HL-60 (cell line): ENCODE measurements at regions not wholly inside any gene's neighbourhood (a gene's known extent, or its start where the extent isn't known, plus 50 kb on each side); places are given as distances from the start of the nearest gene placed in this dataset.
A peak's percentile ranks its signal among the peaks of the same experiment; 100 is the strongest.
"Not testable (repeated sequence)": the region's sequence is repeated elsewhere in the genome, so short reads cannot be mapped to it uniquely, and the experiment has no call there.

Source experiments
- DNase-seq, 2 experiments: peaks; one replicate each; pipeline ENCODE4 v3.0.0-alpha.2; 2010 to 2020; ENCODE audit warnings: low read depth in 1 of 2, low spot score in 1 of 2
- H3K27ac ChIP-seq: fragments of 250-450 bp; sonication (Bioruptor Pico); replicated peaks from 2 replicates; pipeline ENCODE4 v1.5.1; 2020; ENCODE audit warnings: mild to moderate bottlenecking, moderate library complexity
- H3K27me3 ChIP-seq: fragments of 250-450 bp; sonication (Bioruptor Pico); 2 replicates; pipeline ENCODE4 v1.5.1; 2021; ENCODE audit warnings: mild to moderate bottlenecking, moderate library complexity; ENCODE audit not compliant: insufficient read depth, poor library complexity, severe bottlenecking
- H3K4me3 ChIP-seq: replicated peaks from 2 replicates; pipeline ENCODE4 v1.5.1; 2011; ENCODE audit warnings: mild to moderate bottlenecking, control low read depth, low read length; ENCODE audit not compliant: insufficient read depth

DNA sequence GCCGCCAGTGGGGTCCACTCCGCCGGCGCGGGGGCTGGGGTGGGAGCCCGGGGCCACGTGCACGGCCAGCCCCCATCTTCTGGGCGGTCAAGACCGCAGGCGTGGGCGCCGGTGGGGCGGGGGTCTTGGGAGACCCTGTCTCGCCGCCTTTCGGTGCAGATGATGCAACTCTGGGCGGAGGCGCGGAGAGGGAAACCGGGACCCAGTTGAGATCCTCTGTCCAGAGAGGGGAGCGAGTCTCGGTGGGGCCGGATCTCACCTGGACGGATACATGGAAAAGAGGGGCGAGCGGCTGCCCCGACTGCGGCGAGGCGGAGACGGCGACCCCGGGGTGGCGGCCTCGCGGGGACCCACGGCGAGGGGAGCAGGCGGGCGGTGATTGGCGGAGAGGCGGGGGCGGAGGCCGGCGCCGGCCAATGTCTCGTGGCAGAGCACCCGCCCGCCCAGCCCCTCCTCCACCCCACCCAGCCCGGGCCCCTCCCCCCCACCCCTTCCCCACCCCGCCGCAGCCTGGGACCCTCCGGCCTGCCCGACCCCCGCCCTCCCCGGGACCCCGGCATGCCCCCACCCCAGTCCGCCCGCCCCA lies 4054.1 kb upstream of the TPTE start:
- not testable (repeated sequence) for H3K4me3 ChIP-seq, DNase-seq, H3K27me3 ChIP-seq, H3K27ac ChIP-seq

DNA sequence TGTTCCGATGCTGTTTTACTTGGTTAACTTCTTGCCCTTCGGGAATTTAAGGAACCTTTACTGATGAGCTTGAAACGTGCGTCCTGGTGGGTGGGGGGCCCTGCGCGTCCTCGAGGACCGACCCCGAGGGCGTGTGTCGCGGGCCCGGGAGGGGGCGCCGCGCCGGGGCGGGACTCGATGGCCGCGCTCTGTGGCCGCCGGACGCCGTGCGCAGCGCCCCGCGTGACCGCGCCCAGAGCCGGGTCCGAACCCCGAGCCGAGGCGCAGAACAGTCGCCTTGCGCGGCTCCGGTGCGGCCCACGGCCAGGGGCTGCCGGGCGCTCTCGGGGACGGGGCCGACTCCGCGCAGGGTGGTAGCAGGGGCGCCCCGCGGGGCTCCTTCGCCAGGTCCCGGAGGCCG lies 4053.5 kb upstream of the TPTE start:
- H3K27me3 ChIP-seq, H3K27ac ChIP-seq, DNase-seq, H3K4me3 ChIP-seq: not testable (repeated sequence)

DNA sequence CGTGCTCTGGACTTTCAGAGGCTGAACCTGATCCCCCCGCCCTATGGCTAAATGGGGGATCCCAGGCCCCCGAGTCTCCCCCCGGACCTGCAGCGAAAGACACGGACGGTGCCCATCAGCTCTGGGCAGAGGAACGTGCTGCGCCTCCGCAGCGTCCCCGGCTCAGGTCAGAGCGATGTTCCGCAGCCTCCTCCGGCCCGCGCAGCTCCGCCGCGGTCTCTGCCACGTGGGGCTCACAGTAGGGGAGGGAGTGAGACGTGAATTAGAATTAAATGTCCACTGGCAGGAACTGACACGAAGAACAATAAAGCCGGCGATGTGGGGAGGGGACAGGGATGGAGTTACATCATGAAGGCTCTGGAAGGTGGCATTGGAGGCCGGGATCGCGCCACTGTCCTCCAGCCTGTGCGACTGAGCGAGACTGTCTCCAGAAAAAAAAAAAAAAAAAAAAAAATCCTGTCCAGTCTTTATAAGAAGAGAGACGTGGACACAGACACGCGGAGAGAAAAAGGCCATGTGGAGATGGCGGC lies 4053.0 kb upstream of the TPTE start:
- not testable (repeated sequence) for DNase-seq, H3K27ac ChIP-seq, H3K4me3 ChIP-seq, H3K27me3 ChIP-seq

DNA sequence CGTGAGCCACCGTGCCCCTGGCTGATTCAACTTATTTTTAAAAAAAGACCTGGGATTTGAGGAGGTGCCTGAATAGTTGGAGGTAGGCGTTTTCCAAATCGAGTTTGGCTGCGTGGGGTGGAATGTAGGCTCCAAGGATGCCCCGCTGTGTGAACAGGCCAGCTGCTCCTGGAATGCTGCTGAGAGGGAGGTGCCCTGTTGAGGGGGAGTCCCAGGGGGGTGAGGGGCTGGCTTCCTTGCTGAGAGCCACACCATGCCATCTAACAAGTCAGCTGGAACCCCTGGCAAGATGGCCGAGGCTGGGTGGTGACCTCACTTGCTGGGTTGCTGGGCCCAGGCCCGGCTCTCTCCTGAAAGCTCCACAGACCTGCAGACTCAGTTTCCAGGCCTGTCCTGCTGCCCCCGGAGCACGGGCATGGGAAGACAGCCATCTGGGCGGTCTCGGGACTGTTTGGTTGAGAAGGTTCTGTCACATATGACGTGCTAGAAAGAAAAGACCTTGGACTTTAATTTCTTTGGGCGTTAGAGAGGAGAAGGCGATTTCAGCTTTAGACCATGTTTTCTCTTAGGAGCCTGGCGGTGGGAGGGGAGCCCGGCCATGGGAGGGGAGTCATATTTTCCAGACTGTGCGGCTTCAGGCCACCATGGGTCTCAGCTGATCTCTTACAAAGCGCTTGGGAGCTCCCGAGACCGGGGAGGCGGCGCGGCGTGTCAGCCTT lies 4047.0 kb upstream of the TPTE start:
- not testable (repeated sequence) for H3K27me3 ChIP-seq, DNase-seq, H3K4me3 ChIP-seq, H3K27ac ChIP-seq

DNA sequence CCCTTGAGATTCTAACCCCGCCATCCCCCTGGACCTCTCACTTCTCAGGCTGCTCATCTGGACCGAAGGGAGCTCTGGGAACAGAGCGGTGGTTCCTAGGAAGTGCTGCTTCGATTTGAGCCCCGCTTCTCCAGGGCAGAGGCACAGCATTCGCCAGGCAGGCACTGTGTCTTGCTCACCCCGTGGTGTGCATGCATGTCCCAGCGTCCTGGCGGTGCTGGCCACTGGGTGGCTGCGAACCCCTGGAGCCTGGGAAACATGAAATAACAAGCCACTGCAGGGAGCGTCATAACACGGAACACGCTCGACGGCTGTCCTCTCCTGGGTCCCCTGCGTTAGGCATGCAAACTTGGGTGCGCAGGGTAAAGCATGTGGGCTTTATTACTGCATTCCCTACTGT lies 4040.3 kb upstream of the TPTE start:
- not testable (repeated sequence) for H3K27me3 ChIP-seq, H3K4me3 ChIP-seq, H3K27ac ChIP-seq, DNase-seq

DNA sequence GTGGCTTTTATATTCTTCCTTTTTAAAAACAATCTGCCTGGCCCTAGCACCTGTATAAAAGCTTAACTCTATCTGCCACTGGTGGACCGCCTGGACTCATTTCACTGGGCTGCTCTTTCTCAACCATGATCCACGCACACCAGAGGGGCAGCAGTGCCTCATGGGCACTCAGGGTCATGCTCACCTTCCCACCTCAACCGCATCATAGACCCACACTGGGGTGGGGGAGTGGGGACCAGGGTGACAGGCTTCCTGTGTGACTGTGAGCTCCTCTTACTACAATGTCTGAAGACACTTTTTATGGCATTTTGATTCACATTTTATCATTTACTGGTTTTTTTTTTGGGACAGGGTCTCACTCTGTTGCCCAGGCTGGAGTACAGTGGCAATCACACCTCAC lies 4038.8 kb upstream of the TPTE start:
- DNase-seq, H3K27ac ChIP-seq, H3K27me3 ChIP-seq, H3K4me3 ChIP-seq: not testable (repeated sequence)

DNA sequence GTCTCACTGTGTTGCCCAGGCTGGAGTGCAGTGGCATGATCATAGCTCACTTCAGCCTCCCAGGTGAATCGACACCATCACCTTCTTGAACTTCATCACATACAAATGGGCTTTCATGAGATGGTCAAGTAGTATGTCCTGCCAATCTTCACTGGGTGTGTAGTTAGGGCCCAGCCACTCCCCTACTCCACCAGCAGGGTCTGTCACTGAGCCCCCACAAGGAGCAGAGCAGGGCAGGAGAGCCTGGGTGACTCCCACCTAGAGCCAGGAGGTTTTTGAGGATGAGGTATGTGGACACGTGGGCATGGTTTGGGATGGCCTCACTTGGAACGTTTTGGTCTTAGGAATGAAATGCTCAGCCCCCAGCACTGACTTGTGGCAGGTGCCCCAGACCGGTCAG lies 4037.7 kb upstream of the TPTE start:
- H3K27ac ChIP-seq, H3K4me3 ChIP-seq, H3K27me3 ChIP-seq, DNase-seq: not testable (repeated sequence)

DNA sequence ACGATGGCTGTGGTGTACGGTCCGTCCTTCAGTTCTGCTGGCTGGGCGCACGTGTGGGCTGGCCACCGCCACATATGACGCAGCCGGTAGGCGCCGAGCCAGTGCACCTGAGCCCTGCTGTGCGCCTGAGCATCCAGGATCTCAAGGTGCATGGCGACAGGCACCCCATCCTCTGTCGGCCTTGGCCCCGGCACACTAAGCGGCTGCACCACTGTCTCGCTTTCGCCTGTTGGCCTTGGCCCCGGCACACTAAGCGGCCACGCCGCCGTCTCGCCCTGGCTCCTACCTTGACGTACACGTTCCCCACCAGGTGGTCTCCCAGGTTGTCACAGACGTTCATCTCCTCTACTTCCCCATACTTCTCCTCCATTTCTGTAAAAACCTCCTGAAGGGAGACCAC lies 4034.6 kb upstream of the TPTE start:
- H3K27ac ChIP-seq, H3K27me3 ChIP-seq, H3K4me3 ChIP-seq, DNase-seq: not testable (repeated sequence)

DNA sequence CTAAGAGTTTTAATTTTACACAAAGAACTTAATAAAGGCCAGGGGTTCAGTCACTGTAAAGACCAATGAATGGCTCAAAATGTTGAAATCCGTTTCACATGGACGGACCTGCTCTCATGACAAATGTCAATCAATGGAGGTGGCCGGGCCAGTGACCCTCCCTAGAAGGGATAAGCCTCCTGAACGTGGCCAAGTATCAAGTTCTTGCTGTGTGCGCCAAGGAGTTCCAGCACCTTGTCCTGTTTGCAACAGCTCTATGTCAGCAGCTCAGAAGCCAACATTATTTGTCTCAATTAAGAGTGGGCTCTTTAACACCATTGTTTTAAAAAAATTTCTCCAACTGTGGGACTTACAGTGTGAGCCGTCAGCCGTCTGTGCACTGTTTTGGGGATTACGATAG lies 4028.7 kb upstream of the TPTE start:
- not testable (repeated sequence) for H3K4me3 ChIP-seq, DNase-seq, H3K27ac ChIP-seq, H3K27me3 ChIP-seq

DNA sequence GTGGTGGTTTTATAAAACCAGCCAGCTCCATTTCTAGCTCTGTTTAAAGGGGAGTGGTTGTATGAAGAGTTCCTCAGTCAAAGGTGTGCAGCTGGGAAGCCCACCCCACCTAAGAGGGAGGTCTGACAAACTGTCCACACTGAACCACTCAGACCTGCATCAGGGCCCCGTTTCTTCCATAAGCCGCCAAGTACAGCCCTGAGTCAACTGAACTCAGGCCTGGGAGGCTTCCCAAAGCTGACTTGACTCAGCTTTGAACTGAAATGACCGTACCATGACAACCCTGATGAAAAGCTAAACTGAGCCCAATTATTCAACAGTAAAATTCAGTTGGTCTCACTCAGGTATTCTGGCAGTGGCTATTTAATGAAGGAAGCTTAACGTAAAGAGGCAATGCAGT lies 4027.4 kb upstream of the TPTE start:
- H3K27me3 ChIP-seq, H3K27ac ChIP-seq, H3K4me3 ChIP-seq, DNase-seq: not testable (repeated sequence)

DNA sequence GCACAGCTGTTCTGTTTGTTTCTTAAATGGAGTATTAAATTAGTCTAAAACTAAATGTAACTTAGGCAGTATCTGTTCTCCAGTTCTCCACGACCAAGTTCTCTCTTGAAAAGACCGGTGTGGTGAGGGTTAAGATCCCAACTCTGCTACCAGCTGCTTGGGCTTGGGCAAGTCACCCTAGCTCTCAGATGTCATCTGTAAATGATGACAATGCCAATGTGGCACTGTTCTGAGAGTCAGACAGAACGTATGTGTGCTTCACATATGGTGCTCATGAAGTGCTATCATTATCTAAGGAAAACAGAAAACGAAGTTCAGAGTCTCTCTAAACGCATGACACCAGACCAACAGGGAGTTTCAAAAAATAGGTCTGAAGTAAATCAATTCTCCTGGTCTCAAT lies 4025.0 kb upstream of the TPTE start:
- H3K27ac ChIP-seq, H3K4me3 ChIP-seq, H3K27me3 ChIP-seq, DNase-seq: not testable (repeated sequence)

DNA sequence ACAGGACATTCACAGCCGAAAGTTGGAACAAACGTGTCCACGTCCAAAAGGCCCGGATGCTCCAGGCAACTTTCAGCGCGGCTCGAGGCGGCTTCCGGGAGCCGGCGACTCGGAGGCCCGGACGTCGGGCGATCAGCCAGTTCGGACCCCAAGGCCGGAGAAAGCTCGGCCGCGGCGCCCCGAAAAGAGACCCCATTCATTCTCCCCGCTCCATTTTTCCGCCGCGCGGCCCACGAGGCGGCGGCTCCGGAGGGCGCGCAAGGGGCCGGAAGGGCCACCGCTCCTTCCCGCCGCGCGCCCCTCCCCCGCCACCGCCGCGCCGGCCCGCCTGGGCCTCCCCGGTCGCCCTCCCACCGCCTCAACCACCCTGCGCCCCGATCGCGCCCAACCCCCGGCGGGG lies 4022.7 kb upstream of the TPTE start:
- Histone ChIP-seq H3K4me3 (peak overlapping the region; percentile 45), H3K27ac (peak overlapping the region; percentile 74)
- DNase-seq, result peak in 1 of 2 experiments; percentile 1
- H3K27me3 ChIP-seq, result not testable (repeated sequence)

DNA sequence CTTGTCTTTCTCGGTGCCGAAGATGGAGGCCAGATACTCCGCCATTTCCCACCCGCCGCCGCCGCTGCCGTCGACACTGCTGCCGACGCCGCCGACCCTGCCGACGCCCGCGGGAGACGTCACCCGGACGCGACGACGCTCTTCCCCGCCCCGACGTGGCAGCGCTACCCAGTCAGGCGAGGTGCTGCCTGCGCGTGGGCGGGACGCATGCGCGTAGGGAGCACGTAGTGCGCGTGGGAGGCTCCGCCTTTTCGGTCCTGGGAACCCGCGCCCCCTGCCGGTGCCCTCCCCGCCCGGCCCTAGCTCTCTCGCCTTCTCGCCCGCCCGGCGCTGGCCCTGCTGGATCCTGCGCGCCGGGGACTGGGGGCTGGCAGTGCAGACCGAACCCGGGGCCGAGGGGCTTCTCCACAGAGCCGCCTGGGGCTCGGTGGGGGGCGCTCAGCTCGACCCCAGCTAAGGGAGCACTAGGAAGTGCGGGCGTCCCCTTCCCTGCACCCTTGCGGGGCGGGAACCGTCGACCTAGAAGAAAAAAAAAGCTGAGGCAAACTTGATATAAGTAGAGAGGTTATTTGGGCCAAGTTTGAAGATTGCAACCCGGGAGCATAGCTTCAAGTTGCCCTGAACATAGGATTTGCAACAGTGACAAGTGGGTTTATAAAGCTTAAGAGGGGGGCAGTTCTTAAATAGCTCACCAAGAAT lies 4022.1 kb upstream of the TPTE start:
- not testable (repeated sequence) for H3K4me3 ChIP-seq, H3K27ac ChIP-seq, H3K27me3 ChIP-seq
- DNase-seq, result peak in 1 of 2 experiments; percentile 48

DNA sequence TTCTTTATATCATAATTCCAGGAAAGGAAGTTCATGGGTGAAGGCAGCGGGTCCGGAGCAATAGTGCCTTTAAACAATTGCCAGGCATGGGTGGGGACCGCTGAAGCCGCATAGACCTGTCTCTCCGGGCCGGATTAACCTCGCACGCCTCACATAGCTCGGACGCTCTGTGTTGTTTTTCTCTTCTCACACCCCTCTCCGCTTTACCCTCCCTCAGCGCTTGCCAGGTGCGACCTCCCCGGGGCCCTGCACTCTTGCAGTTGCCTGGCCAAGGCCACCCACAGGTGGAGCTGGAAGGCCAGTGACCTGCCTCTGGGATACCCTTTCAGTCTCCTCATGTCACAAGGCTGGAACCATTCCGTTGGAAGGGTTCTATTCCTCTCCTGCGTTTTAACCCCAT lies 4021.5 kb upstream of the TPTE start:
- H3K4me3 ChIP-seq, H3K27ac ChIP-seq, DNase-seq, H3K27me3 ChIP-seq: not testable (repeated sequence)

DNA sequence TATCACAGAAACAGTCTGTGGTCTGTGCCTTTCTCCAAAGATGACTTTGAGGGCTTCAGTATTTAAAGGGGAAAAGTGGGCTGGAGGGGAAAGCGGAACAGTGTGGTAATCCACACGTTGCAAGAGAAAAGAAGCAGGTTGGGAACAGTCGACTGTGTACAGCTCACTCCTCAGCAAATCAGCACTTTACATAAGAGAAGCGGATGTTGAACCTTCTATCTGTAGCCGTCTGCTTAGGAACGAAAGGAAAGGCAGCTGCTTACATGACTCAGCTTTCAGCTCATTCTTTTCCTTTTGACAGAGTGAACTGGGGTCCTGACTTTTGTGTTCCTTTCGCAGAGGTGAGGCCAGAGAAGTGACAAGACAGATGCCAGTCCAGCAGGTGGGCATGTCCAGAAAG lies 4020.7 kb upstream of the TPTE start:
- not testable (repeated sequence) for H3K27ac ChIP-seq, H3K4me3 ChIP-seq, H3K27me3 ChIP-seq, DNase-seq
